H1 (cell line): ENCODE measurements at regions not wholly inside any gene's neighbourhood (a gene's known extent, or its start where the extent isn't known, plus 50 kb on each side); places are given as distances from the start of the nearest gene placed in this dataset.

ENCODE experiments used
- CHD7 ChIP-seq: fragments of 300-600 bp; sonication (generic); IDR thresholded peaks from 2 replicates; pipeline ENCODE4 v1.7.1; 2012; ENCODE audit warnings: low read length, moderate library complexity, mild to moderate bottlenecking, inconsistent platforms; ENCODE audit not compliant: insufficient replicate concordance

GRCh38 chr12:42735861-42736361 is 146.4 kb upstream of the PRICKLE1 start (continued):
- TF ChIP-seq CHD7: no peak
